ENCODE measurements at regions not wholly inside any gene's neighbourhood (a gene's known extent, or its start where the extent isn't known, plus 50 kb on each side); places are given as distances from the start of the nearest gene placed in this dataset.
"Not testable (repeated sequence)": the region's sequence is repeated elsewhere in the genome, so short reads cannot be mapped to it uniquely, and the experiment has no call there.

- no peak for DNase-seq
Observed at GRCh38 chr15:25237291-25237978, 201.4 kb downstream of the UBE3A start.

- no peak for DNase-seq
Observed at GRCh38 chr15:25238126-25238525, 200.7 kb downstream of the UBE3A start.

GRCh38 chr15:25238716-25239470, 199.9 kb downstream of the UBE3A start:
- DNase-seq, result no peak

- DNase-seq, result no peak
Observed at GRCh38 chr15:25239471-25240345, 199.1 kb downstream of the UBE3A start.

GRCh38 chr15:25240461-25241021, 198.3 kb downstream of the UBE3A start:
- DNase-seq, result no peak

- no peak for DNase-seq
Observed at GRCh38 chr15:25241241-25241801, 197.5 kb downstream of the UBE3A start.

DNA sequence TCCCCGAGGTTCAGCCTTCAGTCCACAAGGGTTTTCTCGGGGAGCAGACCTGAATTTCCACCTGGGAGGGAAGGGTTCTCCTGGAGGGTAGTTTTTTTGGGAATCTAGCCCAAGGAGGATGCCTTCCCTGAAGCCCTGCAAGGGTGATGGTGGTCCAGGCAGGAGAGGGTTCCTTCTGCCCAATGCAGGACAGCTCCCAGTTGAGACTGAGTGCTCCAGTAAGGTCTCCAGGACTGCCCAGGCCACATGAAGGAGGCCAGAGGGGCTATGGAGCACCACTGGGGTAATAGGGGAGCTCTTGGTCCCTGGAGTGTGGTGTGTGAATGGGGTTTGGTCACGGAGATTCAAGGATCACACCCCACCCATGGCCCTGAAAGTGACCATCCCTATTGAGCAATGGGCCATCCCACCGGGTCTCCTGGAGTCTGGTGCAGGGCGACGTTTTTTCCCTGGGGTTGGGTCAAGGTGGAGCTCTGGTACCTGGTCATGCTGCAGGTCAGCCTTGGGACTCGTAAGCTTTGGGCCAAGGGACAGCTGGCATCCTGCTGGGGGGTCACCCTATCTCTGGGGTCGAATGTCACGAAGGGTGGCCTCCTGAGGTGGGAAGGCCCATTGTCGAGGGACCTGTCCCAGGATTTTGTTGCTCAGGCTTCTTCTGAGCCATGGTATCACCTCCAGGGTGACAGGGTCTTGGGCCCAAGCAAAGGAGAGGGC, 196.5 kb downstream of the UBE3A start:
- no peak for DNase-seq

DNA sequence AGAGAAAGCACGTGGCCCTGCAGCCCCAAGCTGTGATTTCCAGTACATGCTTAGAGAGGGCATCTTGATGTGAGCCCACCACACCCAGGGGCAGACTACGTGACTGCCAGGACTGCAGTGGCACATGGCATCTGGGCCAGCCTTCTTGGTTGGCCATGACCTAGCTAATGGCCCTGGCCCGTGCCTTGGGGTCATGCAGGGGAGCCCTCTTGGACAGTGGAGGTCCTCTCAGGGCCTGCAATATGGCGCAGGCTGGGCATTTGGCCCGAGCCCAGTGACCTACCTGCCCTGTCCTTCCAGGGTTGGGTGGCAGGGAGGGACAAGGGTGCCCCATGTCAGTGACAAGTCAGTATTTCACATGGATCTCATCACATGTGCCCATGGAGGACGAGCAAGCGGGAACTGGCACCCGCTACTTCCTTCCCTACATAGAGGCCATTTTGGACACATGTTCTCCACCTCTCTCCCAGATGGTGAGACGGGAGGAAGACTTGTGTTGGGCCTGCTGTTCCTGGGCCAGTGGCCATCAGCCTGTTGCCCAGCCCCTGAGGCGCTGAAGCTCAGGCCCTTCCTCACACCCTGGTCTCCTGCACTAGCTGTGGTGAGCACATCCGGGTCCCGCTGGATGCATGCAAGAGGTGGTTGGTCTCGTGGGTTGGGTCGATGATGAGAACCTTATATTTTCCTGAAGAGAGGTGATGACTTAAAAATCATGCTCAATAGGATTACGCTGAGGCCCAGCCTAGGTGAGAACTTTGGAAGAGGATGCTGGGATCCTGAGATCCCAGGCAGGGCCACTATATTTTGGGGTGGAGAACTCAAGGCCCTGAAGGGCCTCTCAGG, 195.6 kb downstream of the UBE3A start:
- no peak for DNase-seq

DNA sequence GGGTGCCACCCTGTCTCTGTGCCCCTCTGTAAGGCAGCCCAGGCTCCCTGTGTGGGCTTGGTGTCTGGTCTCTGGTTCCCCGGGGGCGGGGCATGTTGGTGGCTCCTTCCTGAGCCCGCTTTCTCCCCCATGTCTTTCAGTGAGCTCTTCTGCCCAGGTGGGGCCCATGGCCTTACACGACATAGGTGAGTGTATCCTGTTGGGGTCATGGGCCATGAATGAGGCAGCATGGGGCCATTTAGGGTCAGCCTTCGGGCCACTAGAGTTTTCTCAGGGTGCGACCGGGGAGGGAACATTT, 195.1 kb downstream of the UBE3A start:
- no peak for DNase-seq

GRCh38 chr15:25244731-25245585, 193.9 kb downstream of the UBE3A start:
- no peak for DNase-seq

GRCh38 chr15:25245801-25246622, 192.8 kb downstream of the UBE3A start:
- DNase-seq, result no peak

GRCh38 chr15:25246641-25247406, 192.0 kb downstream of the UBE3A start:
- no peak for DNase-seq

DNA sequence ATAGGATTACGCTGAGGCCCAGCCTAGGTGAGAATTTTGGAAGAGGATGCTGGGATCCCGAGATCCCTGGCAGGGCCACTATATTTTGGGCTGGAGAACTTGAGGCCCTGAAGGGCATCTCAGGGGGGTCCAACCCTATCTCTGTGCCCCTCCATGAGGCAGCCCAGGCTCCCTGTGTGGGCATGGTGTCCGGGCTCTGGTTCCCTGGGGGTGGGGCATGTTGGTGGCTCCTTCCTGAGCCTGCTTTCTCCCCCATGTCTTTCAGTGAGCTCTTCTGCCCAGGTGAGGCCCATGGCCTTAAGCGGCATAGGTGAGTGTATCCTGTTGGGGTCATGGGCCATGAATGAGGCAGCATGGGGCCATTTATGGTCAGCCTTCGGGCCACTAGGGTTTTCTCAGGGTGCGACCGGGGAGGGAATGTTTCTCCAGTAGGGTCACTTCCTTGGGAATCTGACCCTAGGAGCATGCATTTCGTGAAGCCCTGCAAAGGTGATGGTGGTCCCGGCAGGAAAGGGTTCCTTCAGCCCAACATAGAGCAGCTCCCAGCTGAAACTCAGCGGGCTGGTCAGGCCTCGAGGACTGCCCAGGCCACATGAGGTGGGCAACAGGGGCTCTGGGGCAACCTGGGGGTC, 191.3 kb downstream of the UBE3A start:
- DNase-seq, result no peak

GRCh38 chr15:25248087-25248486, 190.7 kb downstream of the UBE3A start:
- DNase-seq, result not testable (repeated sequence)

DNA sequence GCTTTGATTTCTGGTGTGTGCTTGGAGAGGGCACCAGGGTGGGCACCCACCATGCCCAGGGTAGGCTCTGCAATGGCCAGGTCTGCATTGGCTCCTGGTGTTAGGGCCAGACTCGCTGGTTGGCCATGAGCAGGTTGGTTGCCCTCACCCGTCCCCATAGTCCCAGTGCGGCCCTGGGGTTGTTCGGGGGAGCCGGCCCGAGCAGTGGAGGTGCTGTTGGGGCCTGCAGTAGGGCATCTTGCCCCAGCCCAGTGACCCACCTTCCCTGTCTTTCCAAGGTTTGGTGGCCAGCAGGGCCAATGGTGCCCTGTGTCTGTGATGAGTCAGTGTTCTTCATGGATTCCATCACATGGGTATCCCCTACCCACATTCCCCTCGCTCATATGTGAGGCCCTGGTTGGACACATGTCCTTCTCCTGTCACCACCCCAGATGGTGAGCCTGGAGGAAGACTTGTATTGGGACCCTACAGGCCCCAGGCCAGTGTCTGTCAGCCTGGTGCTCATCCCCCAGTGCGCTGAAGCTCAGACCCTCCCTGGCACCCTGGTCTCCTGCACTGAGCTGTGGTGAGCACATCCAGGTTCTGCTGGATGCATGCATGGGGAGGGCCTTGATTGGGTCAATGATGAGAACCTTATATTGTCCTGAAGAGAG, 190.1 kb downstream of the UBE3A start:
- no peak for DNase-seq

DNA sequence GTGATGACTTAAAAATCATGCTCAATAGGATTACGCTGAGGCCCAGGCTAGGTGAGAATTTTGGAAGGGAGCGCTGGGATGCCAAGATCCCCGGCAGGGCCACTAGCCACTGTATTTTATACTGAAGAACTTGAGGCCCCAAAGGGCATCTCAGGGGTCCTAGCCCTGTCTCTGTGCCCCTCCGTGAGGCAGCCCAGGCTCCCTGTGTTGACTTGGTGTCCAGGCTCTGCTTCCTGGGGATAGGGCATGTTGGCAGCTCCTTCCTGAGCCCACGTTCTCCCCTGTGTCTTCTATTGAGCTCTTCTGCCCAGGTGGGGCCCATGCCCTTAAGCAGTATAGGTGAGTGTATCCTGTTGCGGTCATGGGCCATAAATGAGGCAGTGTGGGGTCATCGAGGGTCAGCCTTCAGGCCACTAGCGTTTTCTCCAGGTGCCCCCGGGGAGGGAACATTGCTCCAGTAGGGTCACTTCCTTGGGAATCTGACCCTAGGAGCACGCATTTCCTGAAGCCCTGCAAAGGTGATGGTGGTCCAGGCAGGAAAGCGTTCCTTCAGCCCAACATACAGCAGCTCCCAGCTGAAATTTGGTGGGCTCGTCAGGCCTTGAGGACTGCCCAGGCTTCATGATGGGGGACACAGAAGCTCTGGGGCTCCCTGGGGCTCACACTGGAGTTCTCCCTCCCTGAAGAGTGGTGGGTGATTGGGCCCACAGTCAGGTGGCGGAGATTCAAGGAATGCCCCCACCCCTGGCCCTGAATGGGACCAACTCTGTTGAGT, 189.4 kb downstream of the UBE3A start:
- DNase-seq, result no peak
